K562 (cell line): ENCODE measurements at regions not wholly inside any gene's neighbourhood (a gene's known extent, or its start where the extent isn't known, plus 50 kb on each side); places are given as distances from the start of the nearest gene placed in this dataset.

Experiments used
- ATAC-seq: fragments of 200-7000 bp; cut with Tn5 transposase; 3 replicates; pipeline ENCODE4 v1.9.1; 2020; ENCODE audit warnings: moderate library complexity
- BruUV-seq: library from RNA; stranded (reverse); fragments of 400-500 nt; replicated peaks from 2 replicates; lab custom pipeline; 2021; lab: Mats Ljungman, UMichigan
- CTCF ChIA-PET: fragments of 300-600 bp; formaldehyde crosslinking; extraction: SDS; loops from one replicate; lab custom pipeline; 2021; ENCODE audit warnings: low intra/inter-chr PET ratio; lab: Yijun Ruan, JAX
- POLR2A ChIA-PET: fragments of 300-600, 350-650 bp; sonication (Branson Sonifier 250); formaldehyde crosslinking; extraction: SDS; loops from one replicate; lab custom pipeline; 2021; ENCODE audit warnings: antibody characterized with exemption, inconsistent platforms; lab: Yijun Ruan, JAX
- DNase-seq, 4 experiments: peaks; one replicate each; pipeline versions ENCODE4 v3.0.0 to v3.0.0-alpha.2; 2011 to 2018; ENCODE audit warnings: low spot score in 3 of 4, mixed read lengths in 3 of 4; ENCODE audit errors: extremely low read depth in 1 of 4
- FAIRE-seq: peaks from 2 replicates; lab custom pipeline; 2011; peaks lifted over from hg19 to GRCh38; lab: Jason Lieb, UNC
- H2AFZ ChIP-seq: 2 replicates; pipeline ENCODE4 v1.6.0; 2011; ENCODE audit warnings: low read depth, low read length, control low read depth, inconsistent platforms
- H3K27ac ChIP-seq: fragments of 200-600 bp; 3 replicates; pipeline ENCODE4 v1.8.0; 2011; ENCODE audit warnings: low read depth, mild to moderate bottlenecking, control low read depth, inconsistent platforms, low read length, moderate library complexity, mixed read lengths; ENCODE audit errors: extremely low read depth
- H3K27me3 ChIP-seq, 2 experiments: fragments of 300-600 bp in 1 of 2; 2 replicates in 1 of 2; 3 replicates in 1 of 2; pipeline versions ENCODE4 v1.6.0 to v1.8.0; 2011; ENCODE audit warnings: inconsistent platforms in 2 of 2, low read length in 2 of 2, mild to moderate bottlenecking in 1 of 2, mixed read lengths in 1 of 2, moderate library complexity in 1 of 2; ENCODE audit not compliant: control insufficient read depth in 2 of 2, insufficient read depth in 2 of 2
- H3K36me3 ChIP-seq: fragments of 300-600 bp; 3 replicates; pipeline ENCODE4 v1.8.0; 2011; ENCODE audit warnings: mild to moderate bottlenecking, low read length, inconsistent platforms; ENCODE audit not compliant: control insufficient read depth, insufficient read depth
- H3K4me1 ChIP-seq, 2 experiments: fragments of 200-600 bp in 1 of 2; replicated peaks in 1 of 2; 2 replicates in 1 of 2; 3 replicates in 1 of 2; pipeline versions ENCODE4 v1.5.1 to v1.8.0; 2011; ENCODE audit warnings: inconsistent platforms in 2 of 2, low read length in 2 of 2, mild to moderate bottlenecking in 1 of 2, mixed read lengths in 1 of 2, moderate library complexity in 1 of 2; ENCODE audit not compliant: control insufficient read depth in 2 of 2, insufficient read depth in 2 of 2
- H3K4me2 ChIP-seq: 2 replicates; pipeline ENCODE4 v1.6.1; 2011; ENCODE audit warnings: low read length, control low read depth, inconsistent platforms, mixed read lengths; ENCODE audit not compliant: insufficient read depth
- H3K4me3 ChIP-seq: fragments of 200-600 bp; sonication (generic), shearing (Covaris generic); 2 replicates; pipeline ENCODE4 v1.5.1; 2016; ENCODE audit warnings: control low read depth, inconsistent platforms
- H3K79me2 ChIP-seq: fragments of 200-600 bp; 3 replicates; pipeline ENCODE4 v1.8.0; 2011; ENCODE audit warnings: low read length, inconsistent platforms; ENCODE audit not compliant: control insufficient read depth, insufficient read depth
- H3K9ac ChIP-seq, 2 experiments: 2 replicates each; pipeline versions ENCODE4 v1.6.0 to v1.6.1; 2011; ENCODE audit warnings: low read depth in 2 of 2, low read length in 2 of 2, control low read depth in 1 of 2, inconsistent platforms in 1 of 2, mild to moderate bottlenecking in 1 of 2, mixed read lengths in 1 of 2; ENCODE audit not compliant: insufficient read depth in 1 of 2
- H3K9me1 ChIP-seq: one replicate; pipeline ENCODE4 v1.6.0; 2011; ENCODE audit warnings: inconsistent platforms, mild to moderate bottlenecking, low read length, moderate library complexity; ENCODE audit not compliant: control insufficient read depth, insufficient read depth
- H3K9me3 ChIP-seq: replicated peaks from 2 replicates; pipeline ENCODE4 v1.5.1; 2011; ENCODE audit warnings: low read depth, low read length, inconsistent platforms; ENCODE audit not compliant: control insufficient read depth, insufficient read depth
- H4K20me1 ChIP-seq: replicated peaks from 2 replicates; pipeline ENCODE4 v1.6.1; 2011; ENCODE audit warnings: low read length, inconsistent platforms, mixed read lengths; ENCODE audit not compliant: control insufficient read depth, insufficient read depth
- ARID3B ChIP-seq: fragments of 250-450 bp; sonication (Bioruptor Pico); IDR thresholded peaks from 2 replicates; pipeline ENCODE4 v1.4.0; 2020; ENCODE audit warnings: borderline replicate concordance
- CEBPZ ChIP-seq: fragments of 150-350 bp; IDR thresholded peaks from 2 replicates; pipeline ENCODE4 v1.6.1; 2014; ENCODE audit warnings: low read depth, mild to moderate bottlenecking, low read length, borderline replicate concordance
- E4F1 ChIP-seq: fragments of 250-450 bp; sonication (Bioruptor Pico); IDR thresholded peaks from 2 replicates; pipeline ENCODE4 v1.5.0; 2021; ENCODE audit warnings: mild to moderate bottlenecking, borderline replicate concordance
- JUNB ChIP-seq: fragments of 450-650 bp; formaldehyde crosslinking; conservative IDR thresholded peaks from 2 replicates; pipeline ENCODE4 v1.4.0; 2020; ENCODE audit warnings: mild to moderate bottlenecking
- RBM17 ChIP-seq: fragments of 200-400 bp; formaldehyde crosslinking; IDR thresholded peaks from 2 replicates; pipeline ENCODE4 v1.6.1; 2017; ENCODE audit warnings: low read depth, mild to moderate bottlenecking, low read length, borderline replicate concordance
- SIN3B ChIP-seq: fragments of 450-650 bp; IDR thresholded peaks from 2 replicates; pipeline ENCODE4 v1.6.1; 2017; ENCODE audit warnings: low read depth, mild to moderate bottlenecking, moderate library complexity
- TAL1 ChIP-seq: fragments of 450-650 bp; IDR thresholded peaks from 2 replicates; pipeline ENCODE4 v1.6.1; 2016; ENCODE audit warnings: mild to moderate bottlenecking
- ZFP36 ChIP-seq: fragments of 150-350 bp; IDR thresholded peaks from 2 replicates; pipeline ENCODE4 v1.6.1; 2018; ENCODE audit warnings: low read length, low read depth; ENCODE audit not compliant: partially characterized antibody
- ZFX ChIP-seq: sonication (generic); formaldehyde crosslinking; IDR thresholded peaks from 2 replicates; pipeline ENCODE4 v1.8.0; 2022; ENCODE audit warnings: mild to moderate bottlenecking, missing genetic modification reagents, moderate library complexity
- ZNF507 ChIP-seq: conservative IDR thresholded peaks from 2 replicates; pipeline ENCODE4 v1.6.1; 2017; ENCODE audit warnings: missing genetic modification characterization, missing compliant biosample characterization
- ZNF707 ChIP-seq: fragments of 250-450 bp; sonication (Bioruptor Pico); conservative IDR thresholded peaks from 2 replicates; pipeline ENCODE4 v1.8.0; 2022; ENCODE audit warnings: inconsistent platforms, mild to moderate bottlenecking, moderate library complexity
- WGBS: fragments of 100-300 bp; shearing (Covaris generic); methylation state at CpG from one replicate; pipeline ENCODE4 v1.1.6; 2016; ENCODE audit warnings: low coverage, mixed read lengths; ENCODE audit not compliant: insufficient coverage; ENCODE audit errors: missing lambda C conversion rate; 5-methylcytosine and 5-hydroxymethylcytosine counted together
- in situ Hi-C: fragments of 300-500 bp; cut with MboI; formaldehyde crosslinking; loops from 4 replicates; pipeline ENCODE4 v1.15.0; 2018; ENCODE audit warnings: inconsistent platforms, mixed read lengths
- intact Hi-C: fragments of 100-400 bp; cut with micrococcal nuclease; formaldehyde crosslinking; loops from 2 replicates; pipeline ENCODE4 v1.14.2; 2022

DNA sequence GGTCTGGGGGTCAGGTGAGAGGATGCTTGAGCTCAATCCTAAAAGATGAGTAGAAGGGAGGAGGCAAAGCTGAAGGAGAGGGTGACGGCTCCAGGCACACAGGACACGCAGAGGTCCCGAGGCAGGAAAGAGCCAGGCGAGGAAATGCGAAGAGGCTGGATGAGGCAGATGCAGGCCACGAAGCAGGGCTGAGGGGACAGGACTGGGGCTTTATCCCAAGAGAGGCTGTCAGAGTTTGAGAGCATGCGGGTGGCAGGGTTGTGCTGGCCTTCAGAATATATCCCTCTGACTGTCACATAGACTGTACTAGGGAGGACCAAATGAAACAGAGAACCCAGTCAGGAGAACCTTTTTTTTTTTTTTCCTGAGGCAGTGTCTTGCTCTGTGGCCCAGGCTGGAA is 100.2 kb downstream of the RMI2 start:
- Histone ChIP-seq H3K9me3 (no peaks in the 10 kb centered on the region), H3K27ac (no peak overlapping the region), H3K27me3 (peaks cover 19 to 49% of the 10 kb centered on the region in 2 experiments; a peak in 4 of 5 replicates), H3K4me1 (no peaks in the 10 kb centered on the region; a peak in 1 of 5 replicates), H3K4me2 (no peak overlapping the region), H4K20me1 (peaks cover 3% of the 10 kb centered on the region; the same call in 1 of the 2 replicates), H3K9me1 (no peaks in the 10 kb centered on the region), H3K4me3 (no peak overlapping the region), H3K9ac (no peak overlapping the region), H3K36me3 (no peaks in the 10 kb centered on the region), H3K79me2 (no peaks in the 10 kb centered on the region), H2AFZ (no peak overlapping the region)
- 23% methylated on average over 7 of the region's 7 CpGs for WGBS
- FAIRE-seq (no peak), ATAC-seq (no peak), DNase-seq (no peak)
- BruUV-seq = no TSS peak
- in situ Hi-C loops = no loop called here
- intact Hi-C loops = no loop called here
- ChIA-PET POLR2A (interaction anchor here (0.6 to 1.2 kb wide), 3 partner anchors 14 to 24 kb away, joined by 3 to 5 read pairs (median 4); no protein-coding TSS in a partner anchor), CTCF (no interaction called here)
- TF ChIP-seq ZFX (CRISPR knock-in tag) (no peak), CEBPZ (no peak), E4F1 (CRISPR knock-in tag) (no peak), TAL1 (no peak), RBM17 (no peak), ARID3B (CRISPR knock-in tag) (no peak), JUNB (CRISPR knock-in tag) (no peak), SIN3B (no peak), ZNF507 (no peak), ZNF707 (CRISPR knock-in tag) (no peak), ZFP36 (no peak)
